ENCODE measurements at regions not wholly inside any gene's neighbourhood (a gene's known extent, or its start where the extent isn't known, plus 50 kb on each side); places are given as distances from the start of the nearest gene placed in this dataset.

GRCh38 chr12:127635838-127636237 is 631.1 kb upstream of the TMEM132C start:
- no peak for TF ChIP-seq POLR2A (IDR thresholded peaks at IDR 0.05; ENCODE audit: extremely low read depth, insufficient read length)
- TF ChIP-seq MYC (IDR thresholded peaks at IDR 0.05; ENCODE audit: low read depth, low read length): no peak
- no peak for TF ChIP-seq CTCF (IDR thresholded peaks at IDR 0.05; ENCODE audit: low read depth, low read length)
- no peak for TF ChIP-seq MAX (IDR thresholded peaks at IDR 0.05; ENCODE audit: low read depth, low read length)
- DNase-seq (ENCODE audit: low read depth): no peak

GRCh38 chr12:127636882-127637281 is 630.1 kb upstream of the TMEM132C start:
- DNase-seq (ENCODE audit: low read depth): no peak
- no peak overlapping the region for H3K4me3 ChIP-seq (ENCODE audit: low read depth, low read length)
- TF ChIP-seq MYC (IDR thresholded peaks at IDR 0.05; ENCODE audit: low read depth, low read length) (no peak), MAX (IDR thresholded peaks at IDR 0.05; ENCODE audit: low read depth, low read length) (no peak), POLR2A (IDR thresholded peaks at IDR 0.05; ENCODE audit: extremely low read depth, insufficient read length) (no peak), CTCF (IDR thresholded peaks at IDR 0.05; ENCODE audit: low read depth, low read length) (no peak)

More at GRCh38 chr12:127635838-127636237, 631.1 kb upstream of the TMEM132C start:
- H3K4me3 ChIP-seq (ENCODE audit: low read depth, low read length): no peak overlapping the region

- no peak for TF ChIP-seq MYC (IDR thresholded peaks at IDR 0.05; ENCODE audit: low read depth, low read length)
- TF ChIP-seq MAX (IDR thresholded peaks at IDR 0.05; ENCODE audit: low read depth, low read length): no peak
- TF ChIP-seq CTCF (IDR thresholded peaks at IDR 0.05; ENCODE audit: low read depth, low read length): no peak
- no peak for TF ChIP-seq POLR2A (IDR thresholded peaks at IDR 0.05; ENCODE audit: extremely low read depth, insufficient read length)
- DNase-seq (ENCODE audit: low read depth): peak; percentile 8
- H3K4me3 ChIP-seq (ENCODE audit: low read depth, low read length): no peak overlapping the region
These were observed 626.6 kb upstream of the TMEM132C start for GRCh38 chr12:127640181-127640886.

- DNase-seq (ENCODE audit: low read depth): no peak
- H3K4me3 ChIP-seq (ENCODE audit: low read depth, low read length): no peak overlapping the region
- TF ChIP-seq MAX (IDR thresholded peaks at IDR 0.05; ENCODE audit: low read depth, low read length) (no peak), MYC (IDR thresholded peaks at IDR 0.05; ENCODE audit: low read depth, low read length) (no peak), POLR2A (IDR thresholded peaks at IDR 0.05; ENCODE audit: extremely low read depth, insufficient read length) (no peak), CTCF (IDR thresholded peaks at IDR 0.05; ENCODE audit: low read depth, low read length) (no peak)
These were observed 624.8 kb upstream of the TMEM132C start for GRCh38 chr12:127642208-127642607.

GRCh38 chr12:127648321-127648720 is 618.6 kb upstream of the TMEM132C start:
- DNase-seq (ENCODE audit: low read depth): no peak
- no peak overlapping the region for H3K4me3 ChIP-seq (ENCODE audit: low read depth, low read length)
- TF ChIP-seq MYC (IDR thresholded peaks at IDR 0.05; ENCODE audit: low read depth, low read length): no peak
- TF ChIP-seq POLR2A (IDR thresholded peaks at IDR 0.05; ENCODE audit: extremely low read depth, insufficient read length): no peak
- no peak for TF ChIP-seq CTCF (IDR thresholded peaks at IDR 0.05; ENCODE audit: low read depth, low read length)
- no peak for TF ChIP-seq MAX (IDR thresholded peaks at IDR 0.05; ENCODE audit: low read depth, low read length)
